ENCODE measurements at regions not wholly inside any gene's neighbourhood (a gene's known extent, or its start where the extent isn't known, plus 50 kb on each side); places are given as distances from the start of the nearest gene placed in this dataset.
"Not testable (repeated sequence)": the region's sequence is repeated elsewhere in the genome, so short reads cannot be mapped to it uniquely, and the experiment has no call there.

GRCh38 chr4:138630666-138631065 lies 384.9 kb upstream of the NOCT start:
- Histone ChIP-seq H3K27me3 (no peaks in the 10 kb centered on the region), H3K4me1 (no peaks in the 10 kb centered on the region), H3K36me3 (no peaks in the 10 kb centered on the region), H3K27ac (no peak overlapping the region), H3K9me3 (no peaks in the 10 kb centered on the region), H3K4me3 (no peak overlapping the region)
- intact Hi-C loops (cut with DNase I): no loop called here
- TF ChIP-seq CTCF (IDR thresholded peaks at IDR 0.05): no peak
- DNase-seq: no peak
- peak; percentile 81 for ATAC-seq

DNA sequence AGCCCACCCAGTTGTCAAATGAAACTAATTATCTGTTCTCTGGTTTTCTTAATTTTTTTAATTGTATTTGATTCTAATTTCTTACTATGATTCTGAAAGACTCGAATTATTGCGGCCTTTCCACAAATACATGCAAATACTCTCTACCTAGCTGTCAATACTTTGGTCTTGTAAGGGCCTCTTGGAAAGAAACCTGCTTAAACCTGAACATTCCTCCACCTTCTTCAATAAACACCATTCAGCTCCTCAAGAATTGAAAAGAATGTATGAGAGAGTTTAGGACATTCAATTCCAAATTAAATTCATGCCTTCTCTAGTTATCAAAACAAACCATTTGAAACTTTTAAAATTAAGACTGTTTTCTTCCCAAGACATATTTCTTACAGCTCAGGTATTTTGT lies 385.9 kb upstream of the NOCT start:
- H3K27ac ChIP-seq: no peak overlapping the region

GRCh38 chr4:138627096-138627495 lies 384.9 kb upstream of the SLC7A11 start:
- H3K4me1 ChIP-seq: no peaks in the 10 kb centered on the region
- no peak for DNase-seq
- no peaks in the 10 kb centered on the region for H3K9me3 ChIP-seq
- no peak overlapping the region for H3K27ac ChIP-seq
- no peak for ATAC-seq
- TF ChIP-seq CTCF (IDR thresholded peaks at IDR 0.05): no peak
- intact Hi-C loops (cut with DNase I): no loop called here
- H3K4me3 ChIP-seq: no peak overlapping the region
- no peaks in the 10 kb centered on the region for H3K27me3 ChIP-seq
- no peaks in the 10 kb centered on the region for H3K36me3 ChIP-seq

More for the DNA sequence above, 385.9 kb upstream of the NOCT start:
- DNase-seq (no peak), ATAC-seq (peak; percentile 84)
- no peaks in the 10 kb centered on the region for H3K36me3 ChIP-seq
- intact Hi-C loops (cut with DNase I): no loop called here
- H3K4me3 ChIP-seq: no peak overlapping the region
- no peak for TF ChIP-seq CTCF (IDR thresholded peaks at IDR 0.05)
- H3K27me3 ChIP-seq: no peaks in the 10 kb centered on the region
- no peaks in the 10 kb centered on the region for H3K4me1 ChIP-seq
- no peaks in the 10 kb centered on the region for H3K9me3 ChIP-seq

DNA sequence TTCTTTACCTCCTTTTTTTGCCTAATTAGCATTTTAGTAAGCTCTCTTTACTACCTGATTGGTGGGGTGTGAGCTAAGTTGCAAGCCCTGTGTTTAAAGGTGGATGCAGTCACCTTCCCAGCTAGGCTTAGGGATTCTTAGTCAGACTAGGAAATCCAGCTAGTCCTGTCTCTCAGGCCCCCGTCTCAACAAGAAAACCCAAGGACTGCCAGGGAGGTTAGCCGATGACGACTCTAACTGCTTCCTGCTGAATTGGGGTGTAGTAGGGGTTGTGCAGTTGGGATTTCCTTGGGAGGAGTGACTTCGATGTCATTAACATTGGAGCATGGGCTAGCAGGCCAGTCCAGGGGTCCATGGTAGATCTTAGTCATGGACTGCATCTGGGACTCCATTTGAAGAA lies 380.2 kb upstream of the SLC7A11 start:
- H3K27ac ChIP-seq; DNase-seq; H3K36me3 ChIP-seq; intact Hi-C loops (cut with DNase I); ATAC-seq; H3K4me1 ChIP-seq; H3K27me3 ChIP-seq; H3K4me3 ChIP-seq: not testable (repeated sequence)
- peaks cover 0 to 13% of the 10 kb centered on the region in 2 donors for H3K9me3 ChIP-seq

DNA sequence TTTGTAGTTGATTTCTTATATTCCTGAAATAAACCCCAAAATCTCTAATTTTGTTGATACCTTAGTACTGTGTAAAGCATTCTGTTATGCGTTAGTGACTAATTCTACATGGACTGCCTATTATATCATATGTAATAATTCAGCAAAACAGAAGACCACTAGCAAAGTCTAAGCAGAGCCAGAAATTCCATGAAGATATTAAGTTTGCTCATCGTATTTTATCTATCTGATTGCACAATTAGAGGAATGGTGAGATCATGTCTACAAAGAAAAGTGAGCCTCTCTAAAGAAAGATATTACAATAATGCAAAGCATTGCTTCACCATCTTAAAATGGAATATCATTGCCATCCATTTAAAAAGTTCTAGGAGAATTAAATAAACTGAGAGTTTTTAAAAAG lies 374.6 kb upstream of the SLC7A11 start:
- H3K27me3 ChIP-seq: no peaks in the 10 kb centered on the region
- no peak for TF ChIP-seq CTCF (IDR thresholded peaks at IDR 0.05)
- H3K4me1 ChIP-seq: no peaks in the 10 kb centered on the region
- ATAC-seq: no peak
- no peak overlapping the region for H3K4me3 ChIP-seq
- no peak for DNase-seq
- H3K27ac ChIP-seq: no peak overlapping the region
- intact Hi-C loops (cut with DNase I): no loop called here
- peaks cover 0 to 15% of the 10 kb centered on the region in 2 donors for H3K9me3 ChIP-seq
- H3K36me3 ChIP-seq: no peaks in the 10 kb centered on the region

GRCh38 chr4:138614398-138615142 lies 372.4 kb upstream of the SLC7A11 start:
- Histone ChIP-seq H3K9me3 (peaks cover 0 to 8% of the 10 kb centered on the region in 2 donors), H3K27me3 (no peaks in the 10 kb centered on the region), H3K36me3 (no peaks in the 10 kb centered on the region), H3K4me3 (no peak overlapping the region), H3K4me1 (no peaks in the 10 kb centered on the region), H3K27ac (no peak overlapping the region)
- ATAC-seq: no peak
- DNase-seq: no peak
- TF ChIP-seq CTCF (IDR thresholded peaks at IDR 0.05): no peak
- intact Hi-C loops (cut with DNase I): no loop called here

All from left lung (tissue), 4 donors.